ENCODE measurements at regions not wholly inside any gene's neighbourhood (a gene's known extent, or its start where the extent isn't known, plus 50 kb on each side); places are given as distances from the start of the nearest gene placed in this dataset.
"Not testable (repeated sequence)": the region's sequence is repeated elsewhere in the genome, so short reads cannot be mapped to it uniquely, and the experiment has no call there.

GRCh38 chr7:90067171-90067570 lies 87.1 kb upstream of the STEAP1 start:
- DNase-seq (ENCODE audit: low read depth in 2 of 3, low spot score in 1 of 3) = no peak

- DNase-seq (ENCODE audit: low read depth in 2 of 3, low spot score in 1 of 3) = not testable (repeated sequence)
These were observed 84.0 kb upstream of the STEAP1 start for GRCh38 chr7:90070238-90070637.

GRCh38 chr7:90078921-90079320 lies 75.3 kb upstream of the STEAP1 start:
- DNase-seq (ENCODE audit: low read depth in 2 of 3, low spot score in 1 of 3) = no peak

- no peak for DNase-seq (ENCODE audit: low read depth in 2 of 3, low spot score in 1 of 3)
These were observed 72.6 kb upstream of the STEAP1 start for GRCh38 chr7:90081621-90082020.

- DNase-seq (ENCODE audit: low read depth in 2 of 3, low spot score in 1 of 3) = no peak
These were observed 61.8 kb upstream of the STEAP1 start for GRCh38 chr7:90092506-90092905.

GRCh38 chr7:90094030-90094429 lies 60.2 kb upstream of the STEAP1 start:
- DNase-seq (ENCODE audit: low read depth in 2 of 3, low spot score in 1 of 3) = no peak
